ENCODE measurements at regions not wholly inside any gene's neighbourhood (a gene's known extent, or its start where the extent isn't known, plus 50 kb on each side); places are given as distances from the start of the nearest gene placed in this dataset.

GRCh38 chr7:110601710-110602109 is 489.2 kb upstream of the LRRN3 start:
- no peak for DNase-seq
- Histone ChIP-seq H3K9me3 (ENCODE audit: control insufficient read depth, insufficient read depth, low read length) (no peaks in the 10 kb centered on the region), H4K8ac (ENCODE audit: low read depth in 2 of 2, low read length in 2 of 2) (no peak overlapping the region), H3K9me1 (ENCODE audit: insufficient read depth, low read length) (no peaks in the 10 kb centered on the region), H2BK5ac (ENCODE audit: low read depth, low read length, poor library complexity, severe bottlenecking) (no peak overlapping the region), H2BK120ac (ENCODE audit: low read depth, low read length) (no peak overlapping the region), H4K20me1 (ENCODE audit: insufficient read depth, low read length) (no peaks in the 10 kb centered on the region), H3K18ac (ENCODE audit: low read depth, low read length) (no peak overlapping the region), H3K36me3 (ENCODE audit: control insufficient read depth, insufficient read depth, low read length) (no peaks in the 10 kb centered on the region), H2AK5ac (ENCODE audit: low read depth, low read length) (no peak overlapping the region), H3K4me2 (ENCODE audit: low read depth, low read length) (no peak overlapping the region), H3K4me3 (ENCODE audit: insufficient read depth, low read depth, low read length) (no peak overlapping the region), H2BK20ac (ENCODE audit: low read depth, low read length) (0 out of 2 replicates have a peak overlapping the region, but pooled peaks have one; percentile 6), H3K23ac (ENCODE audit: low read depth, low read length) (no peak overlapping the region), H3K9ac (ENCODE audit: low read depth, low read length) (no peak overlapping the region), H3K27me3 (ENCODE audit: control insufficient read depth, insufficient read depth, low read length) (no peaks in the 10 kb centered on the region), H3K4ac (ENCODE audit: low read depth, low read length) (no peak overlapping the region), H3K27ac (ENCODE audit: insufficient read depth, low read length) (no peak overlapping the region), H4K91ac (ENCODE audit: insufficient read depth, low read depth, low read length) (no peak overlapping the region), H3K14ac (replicated peaks; ENCODE audit: low read depth, low read length) (no peak overlapping the region), H2AK9ac (replicated peaks; ENCODE audit: low read depth, low read length, poor library complexity) (no peak overlapping the region), H3K4me1 (ENCODE audit: control insufficient read depth, insufficient read depth, low read length) (no peaks in the 10 kb centered on the region), H2AFZ (replicated peaks; ENCODE audit: low read length, poor library complexity) (no peak overlapping the region), H2BK15ac (ENCODE audit: low read depth, low read length) (no peak overlapping the region), H3K56ac (ENCODE audit: extremely low read depth, insufficient read depth, low read length) (no peak overlapping the region), H3K79me1 (ENCODE audit: low read depth in 1 of 2, low read length in 2 of 2) (no peaks in the 10 kb centered on the region), H4K5ac (ENCODE audit: low read depth, low read length) (no peak overlapping the region)
- CTCF ChIA-PET = no interaction called here
- POLR2A ChIA-PET (ENCODE audit: unreplicated experiment) = no interaction called here
- in situ Hi-C loops (cut with MboI; ENCODE audit: low sequenced_read_pairs) = loop anchor here (25.0 kb wide), 1 partner anchor 1111 kb away; no protein-coding TSS in a partner anchor
- 83% methylated on average over 1 of the region's 1 CpG; no CpG with 5 or more reads in 1 of the 2 experiments for WGBS, 2 experiments (ENCODE audit: extremely low coverage in 2 of 2, insufficient read length in 1 of 2)
- no peak for TF ChIP-seq RAD21 (IDR thresholded peaks at IDR 0.05; ENCODE audit: low read length)
- TF ChIP-seq, protein P1, sequence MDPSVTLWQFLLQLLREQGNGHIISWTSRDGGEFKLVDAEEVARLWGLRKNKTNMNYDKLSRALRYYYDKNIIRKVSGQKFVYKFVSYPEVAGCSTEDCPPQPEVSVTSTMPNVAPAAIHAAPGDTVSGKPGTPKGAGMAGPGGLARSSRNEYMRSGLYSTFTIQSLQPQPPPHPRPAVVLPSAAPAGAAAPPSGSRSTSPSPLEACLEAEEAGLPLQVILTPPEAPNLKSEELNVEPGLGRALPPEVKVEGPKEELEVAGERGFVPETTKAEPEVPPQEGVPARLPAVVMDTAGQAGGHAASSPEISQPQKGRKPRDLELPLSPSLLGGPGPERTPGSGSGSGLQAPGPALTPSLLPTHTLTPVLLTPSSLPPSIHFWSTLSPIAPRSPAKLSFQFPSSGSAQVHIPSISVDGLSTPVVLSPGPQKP (IDR thresholded peaks at IDR 0.05; ENCODE audit: borderline replicate concordance, low read depth, low read length) = no peak
- no peak for TF ChIP-seq MXI1 (IDR thresholded peaks at IDR 0.05; ENCODE audit: borderline replicate concordance, low read depth, low read length)
- TF ChIP-seq MAZ (IDR thresholded peaks at IDR 0.05; ENCODE audit: borderline replicate concordance, low read depth, low read length) = no peak
- no peak for TF ChIP-seq RCOR1 (IDR thresholded peaks at IDR 0.05; ENCODE audit: insufficient replicate concordance, low read length)
- TF ChIP-seq FOS (IDR thresholded peaks at IDR 0.05; ENCODE audit: low read depth, low read length) = no peak
- no peak for TF ChIP-seq BHLHE40 (IDR thresholded peaks at IDR 0.05; ENCODE audit: low read depth, low read length)
- TF ChIP-seq POLR2A (IDR thresholded peaks at IDR 0.05; ENCODE audit: low read depth, low read length) = no peak
- TF ChIP-seq NFE2L2 (IDR thresholded peaks at IDR 0.05; ENCODE audit: low read depth, low read length) = no peak
- ATAC-seq (ENCODE audit: low read depth) = no peak
- dilution Hi-C loops (cut with HindIII; ENCODE audit: low sequenced_read_pairs, unreplicated experiment) = no loop called here
- no TSS peak for BruUV-seq (replicated peaks)
- intact Hi-C loops (cut with micrococcal nuclease) = no loop called here
